ENCODE measurements at regions not wholly inside any gene's neighbourhood (a gene's known extent, or its start where the extent isn't known, plus 50 kb on each side); places are given as distances from the start of the nearest gene placed in this dataset.
"Not testable (repeated sequence)": the region's sequence is repeated elsewhere in the genome, so short reads cannot be mapped to it uniquely, and the experiment has no call there.

DNA sequence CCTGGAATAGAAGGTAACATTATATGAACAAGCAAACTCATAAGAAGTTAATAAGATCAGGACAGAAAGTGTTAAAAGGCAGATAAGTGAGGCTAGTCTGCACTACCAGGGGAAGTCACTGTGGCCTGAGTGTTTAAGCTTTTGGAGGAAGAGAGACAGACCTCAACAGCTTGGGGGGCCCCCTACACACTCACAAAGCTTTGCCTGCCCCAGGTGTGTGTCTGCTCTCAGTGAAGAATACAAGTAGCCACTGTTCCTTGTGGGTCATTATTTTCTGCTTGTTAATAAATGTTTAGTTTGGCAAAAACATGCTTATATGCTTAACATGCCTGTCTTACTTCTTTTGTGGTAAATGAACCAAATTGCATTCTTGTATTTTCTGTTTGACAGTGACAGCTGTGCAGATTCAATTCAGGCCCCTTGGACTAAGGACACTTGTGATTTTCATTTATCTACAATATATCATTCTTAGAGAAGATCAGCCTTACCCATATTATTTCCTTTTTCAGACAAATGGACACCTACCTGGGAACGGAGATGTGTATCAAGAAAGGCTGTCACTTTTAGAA, 50.7 kb upstream of the C12orf71 start:
- peaks cover 2% of the 10 kb centered on the region for H3K9me3 ChIP-seq (ENCODE audit: control insufficient read depth, low read length, poor library complexity, severe bottlenecking)
- H3K4me3 Mint-ChIP-seq = no peak overlapping the region
- H3K36me3 Mint-ChIP-seq (ENCODE audit: low read depth) = no peaks in the 10 kb centered on the region
- ATAC-seq (no peak), DNase-seq (no peak)
- no peaks in the 10 kb centered on the region for H3K27me3 Mint-ChIP-seq
- no peaks in the 10 kb centered on the region for H3K4me1 Mint-ChIP-seq
- no peak overlapping the region for H3K27ac Mint-ChIP-seq

- H3K36me3 Mint-ChIP-seq (ENCODE audit: low read depth) = no peaks in the 10 kb centered on the region
- no peaks in the 10 kb centered on the region for H3K4me1 Mint-ChIP-seq
- H3K27me3 Mint-ChIP-seq = no peaks in the 10 kb centered on the region
- no peak overlapping the region for H3K27ac Mint-ChIP-seq
- ATAC-seq = no peak
- H3K4me3 Mint-ChIP-seq = no peak overlapping the region
- no peaks in the 10 kb centered on the region for H3K9me3 ChIP-seq (ENCODE audit: control insufficient read depth, low read length, poor library complexity, severe bottlenecking)
- no peak for DNase-seq
Measured at GRCh38 chr12:27140478-27140969, 58.1 kb upstream of the C12orf71 start.

- no peaks in the 10 kb centered on the region for H3K27me3 Mint-ChIP-seq
- H3K27ac Mint-ChIP-seq = no peak overlapping the region
- H3K4me1 Mint-ChIP-seq = no peaks in the 10 kb centered on the region
- no peak overlapping the region for H3K4me3 Mint-ChIP-seq
- no peaks in the 10 kb centered on the region for H3K9me3 ChIP-seq (ENCODE audit: control insufficient read depth, low read length, poor library complexity, severe bottlenecking)
- ATAC-seq (peak; percentile 68), DNase-seq (peak in 1 of 3 donors; percentile 15)
- no peaks in the 10 kb centered on the region for H3K36me3 Mint-ChIP-seq (ENCODE audit: low read depth)
Measured at GRCh38 chr12:27142101-27142721, 59.8 kb upstream of the C12orf71 start.

GRCh38 chr12:27143256-27144069, 61.1 kb upstream of the C12orf71 start:
- DNase-seq (no peak), ATAC-seq (no peak)
- H3K4me1 Mint-ChIP-seq = no peaks in the 10 kb centered on the region
- peak overlapping the region; percentile 67 for H3K27ac Mint-ChIP-seq
- no peaks in the 10 kb centered on the region for H3K27me3 Mint-ChIP-seq
- H3K9me3 ChIP-seq (ENCODE audit: control insufficient read depth, low read length, poor library complexity, severe bottlenecking) = no peaks in the 10 kb centered on the region
- peak overlapping the region; percentile 55 for H3K4me3 Mint-ChIP-seq
- H3K36me3 Mint-ChIP-seq (ENCODE audit: low read depth) = no peaks in the 10 kb centered on the region

DNA sequence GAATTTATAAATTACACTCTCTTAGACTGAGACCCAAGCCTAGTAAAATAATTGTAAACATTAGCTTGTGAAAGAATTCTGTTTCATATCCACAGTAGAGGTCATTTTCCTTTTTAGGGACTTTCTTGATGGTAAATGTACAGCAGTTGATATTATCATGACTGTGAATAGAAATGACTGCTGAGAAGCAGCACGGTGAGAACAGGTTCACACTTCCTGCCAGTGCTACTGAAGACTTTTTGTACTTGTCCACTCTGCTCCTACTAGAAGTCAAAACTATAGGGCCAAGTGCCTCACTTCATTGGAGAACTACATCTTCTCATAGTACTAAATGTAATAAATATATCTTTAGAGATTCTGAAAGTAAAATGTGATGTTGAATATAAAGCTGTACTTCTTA, 63.3 kb upstream of the C12orf71 start:
- DNase-seq; H3K27ac Mint-ChIP-seq; H3K4me1 Mint-ChIP-seq; H3K4me3 Mint-ChIP-seq; H3K36me3 Mint-ChIP-seq (ENCODE audit: low read depth); H3K27me3 Mint-ChIP-seq; H3K9me3 ChIP-seq (ENCODE audit: control insufficient read depth, low read length, poor library complexity, severe bottlenecking); ATAC-seq: not testable (repeated sequence)

GRCh38 chr12:27148373-27148772, 66.0 kb upstream of the C12orf71 start:
- DNase-seq = no peak
- H3K9me3 ChIP-seq (ENCODE audit: control insufficient read depth, low read length, poor library complexity, severe bottlenecking) = no peaks in the 10 kb centered on the region
- Mint-ChIP-seq H3K27ac (no peak overlapping the region), H3K4me3 (no peak overlapping the region), H3K4me1 (peaks cover 3% of the 10 kb centered on the region), H3K36me3 (ENCODE audit: low read depth) (no peaks in the 10 kb centered on the region), H3K27me3 (no peaks in the 10 kb centered on the region)
- ATAC-seq = no peak

- DNase-seq (no peak), ATAC-seq (no peak)
- no peaks in the 10 kb centered on the region for H3K36me3 Mint-ChIP-seq (ENCODE audit: low read depth)
- no peak overlapping the region for H3K4me3 Mint-ChIP-seq
- H3K27me3 Mint-ChIP-seq = no peaks in the 10 kb centered on the region
- H3K9me3 ChIP-seq (ENCODE audit: control insufficient read depth, low read length, poor library complexity, severe bottlenecking) = no peaks in the 10 kb centered on the region
- H3K4me1 Mint-ChIP-seq = peaks cover 3% of the 10 kb centered on the region
- no peak overlapping the region for H3K27ac Mint-ChIP-seq
Measured at GRCh38 chr12:27148791-27149190, 66.4 kb upstream of the C12orf71 start.

GRCh38 chr12:27151479-27151878, 69.1 kb upstream of the C12orf71 start:
- H3K9me3 ChIP-seq (ENCODE audit: control insufficient read depth, low read length, poor library complexity, severe bottlenecking) = no peaks in the 10 kb centered on the region
- ATAC-seq (no peak), DNase-seq (no peak)
- H3K27ac Mint-ChIP-seq = no peak overlapping the region
- no peaks in the 10 kb centered on the region for H3K27me3 Mint-ChIP-seq
- no peaks in the 10 kb centered on the region for H3K36me3 Mint-ChIP-seq (ENCODE audit: low read depth)
- H3K4me1 Mint-ChIP-seq = peaks cover 3% of the 10 kb centered on the region
- no peak overlapping the region for H3K4me3 Mint-ChIP-seq

DNA sequence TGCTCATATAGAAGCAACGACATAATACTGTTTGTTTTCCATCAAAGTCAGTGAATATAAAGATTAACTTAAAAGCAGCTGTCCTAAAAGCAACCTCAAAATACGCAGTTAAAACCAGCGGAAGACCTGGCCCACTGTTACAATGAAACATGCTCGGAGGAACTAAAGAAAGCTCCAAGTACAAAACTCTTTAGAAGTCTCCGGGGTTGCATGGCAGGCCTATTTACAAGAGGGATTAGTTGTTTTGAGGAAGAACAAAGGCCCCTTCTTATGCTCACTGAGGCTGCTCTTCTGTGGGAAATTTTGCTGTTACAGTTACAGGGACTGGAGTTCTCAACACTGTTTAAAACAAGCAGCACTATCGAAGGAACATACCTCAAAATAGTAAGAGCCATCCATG, 75.9 kb upstream of the C12orf71 start:
- ATAC-seq = no peak
- H3K4me1 Mint-ChIP-seq = no peaks in the 10 kb centered on the region
- no peaks in the 10 kb centered on the region for H3K9me3 ChIP-seq (ENCODE audit: control insufficient read depth, low read length, poor library complexity, severe bottlenecking)
- no peak overlapping the region for H3K4me3 Mint-ChIP-seq
- H3K27me3 Mint-ChIP-seq = no peaks in the 10 kb centered on the region
- no peak for DNase-seq
- no peaks in the 10 kb centered on the region for H3K36me3 Mint-ChIP-seq (ENCODE audit: low read depth)
- no peak overlapping the region for H3K27ac Mint-ChIP-seq

DNA sequence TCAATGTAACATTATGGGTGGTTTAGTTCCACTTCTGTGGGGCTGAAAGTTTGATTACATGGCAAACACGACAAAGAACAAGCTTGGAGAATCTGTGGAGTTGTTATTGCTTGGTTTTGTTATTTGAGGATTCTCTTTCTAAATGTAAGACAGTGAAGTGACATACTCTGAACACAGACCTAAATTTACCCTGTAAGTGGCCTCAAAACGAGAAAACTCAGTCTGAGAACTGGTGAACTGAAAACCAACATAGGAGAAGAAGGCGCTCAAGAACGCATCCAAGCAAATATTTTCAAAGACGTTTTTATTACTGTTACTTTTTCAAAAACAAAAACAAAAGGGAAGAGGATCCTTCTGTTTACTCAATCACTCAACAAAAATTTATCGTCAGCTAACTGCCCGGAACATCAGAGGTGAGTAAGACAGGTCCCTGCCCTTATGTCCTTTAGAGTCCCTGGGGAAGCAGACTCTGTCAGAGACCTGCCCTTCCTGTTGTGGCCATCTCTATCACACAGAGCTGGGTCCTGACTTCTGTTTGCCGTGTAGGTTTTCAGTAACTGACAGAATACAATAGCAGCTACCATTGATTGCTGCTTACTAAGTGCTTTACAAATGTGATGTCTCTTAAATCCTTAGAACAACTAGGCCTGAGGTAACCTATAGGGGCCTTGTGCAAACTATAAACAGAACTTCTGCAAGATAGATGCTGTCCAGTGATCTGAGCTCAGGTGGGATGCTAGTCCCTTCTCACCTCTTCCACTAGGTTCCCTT, 79.3 kb upstream of the C12orf71 start:
- DNase-seq (no peak), ATAC-seq (no peak)
- Mint-ChIP-seq H3K27ac (no peak overlapping the region), H3K4me1 (no peaks in the 10 kb centered on the region), H3K36me3 (ENCODE audit: low read depth) (no peaks in the 10 kb centered on the region), H3K27me3 (no peaks in the 10 kb centered on the region), H3K4me3 (no peak overlapping the region)
- no peaks in the 10 kb centered on the region for H3K9me3 ChIP-seq (ENCODE audit: control insufficient read depth, low read length, poor library complexity, severe bottlenecking)

DNA sequence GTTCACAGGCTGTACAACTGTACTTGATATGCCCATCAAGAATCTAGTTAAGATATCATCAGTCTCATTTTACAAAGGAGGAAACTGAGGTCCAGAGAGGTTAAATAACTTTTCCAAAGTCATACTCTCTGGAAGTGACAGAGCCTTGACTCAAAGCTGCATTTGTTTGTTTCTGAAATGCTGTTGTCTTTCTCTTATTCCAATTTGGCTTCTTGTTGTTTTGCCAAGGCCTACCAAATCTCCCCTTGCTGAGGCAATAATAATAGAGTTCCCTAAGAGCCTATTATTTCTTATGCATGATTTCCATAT, 79.8 kb upstream of the C12orf71 start:
- no peaks in the 10 kb centered on the region for H3K36me3 Mint-ChIP-seq (ENCODE audit: low read depth)
- H3K9me3 ChIP-seq (ENCODE audit: control insufficient read depth, low read length, poor library complexity, severe bottlenecking) = no peaks in the 10 kb centered on the region
- H3K4me1 Mint-ChIP-seq = no peaks in the 10 kb centered on the region
- no peaks in the 10 kb centered on the region for H3K27me3 Mint-ChIP-seq
- no peak for DNase-seq
- ATAC-seq = no peak
- no peak overlapping the region for H3K27ac Mint-ChIP-seq
- H3K4me3 Mint-ChIP-seq = no peak overlapping the region

DNA sequence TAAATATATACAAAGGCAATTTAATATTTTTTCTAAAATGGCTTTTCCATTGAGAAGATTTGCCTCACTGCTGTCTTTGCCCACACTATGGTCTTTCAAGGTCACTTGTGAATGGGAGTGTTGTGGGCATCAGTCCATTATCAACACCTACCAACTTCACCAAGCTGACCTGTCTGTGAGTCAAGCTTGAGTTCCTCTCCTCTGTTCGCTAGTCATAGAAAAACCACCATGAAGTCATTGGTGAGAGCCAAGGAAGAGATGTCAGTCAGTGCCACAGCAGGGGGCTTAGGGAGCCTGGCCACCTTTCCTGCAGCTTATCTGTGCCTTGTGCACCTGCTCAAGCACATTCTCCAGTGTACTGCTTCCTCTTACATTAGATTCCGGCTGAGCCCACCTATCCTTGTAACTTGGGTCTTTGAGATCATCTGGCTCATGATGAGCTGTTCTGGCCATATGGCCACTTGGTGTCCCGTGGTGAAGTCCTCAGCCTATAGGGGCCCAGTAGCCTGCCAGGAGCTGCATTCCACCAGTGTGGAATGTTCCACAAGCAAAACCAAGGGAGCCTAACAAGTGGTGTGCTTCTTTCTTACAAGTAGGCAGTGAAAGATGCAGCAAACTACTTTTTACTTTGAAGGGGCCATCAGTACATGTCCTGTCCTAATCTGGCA, 80.8 kb upstream of the C12orf71 start:
- Mint-ChIP-seq H3K4me3 (no peak overlapping the region), H3K27ac (no peak overlapping the region), H3K27me3 (no peaks in the 10 kb centered on the region), H3K4me1 (no peaks in the 10 kb centered on the region), H3K36me3 (ENCODE audit: low read depth) (no peaks in the 10 kb centered on the region)
- H3K9me3 ChIP-seq (ENCODE audit: control insufficient read depth, low read length, poor library complexity, severe bottlenecking) = no peaks in the 10 kb centered on the region
- DNase-seq = no peak
- ATAC-seq = no peak

- Mint-ChIP-seq H3K4me3 (no peak overlapping the region), H3K36me3 (ENCODE audit: low read depth) (no peaks in the 10 kb centered on the region), H3K27ac (no peak overlapping the region), H3K27me3 (no peaks in the 10 kb centered on the region), H3K4me1 (no peaks in the 10 kb centered on the region)
- DNase-seq = no peak
- H3K9me3 ChIP-seq (ENCODE audit: control insufficient read depth, low read length, poor library complexity, severe bottlenecking) = no peaks in the 10 kb centered on the region
- ATAC-seq = no peak
Measured at GRCh38 chr12:27163894-27164293, 80.2 kb upstream of the STK38L start.
